ENCODE measurements at regions not wholly inside any gene's neighbourhood (a gene's known extent, or its start where the extent isn't known, plus 50 kb on each side); places are given as distances from the start of the nearest gene placed in this dataset.

GRCh38 chr18:29161429-29161828 lies 984.5 kb upstream of the CDH2 start:
- CTCF ChIA-PET (ENCODE audit: low intra/inter-chr PET ratio, low total read pairs): no interaction called here
- no peaks in the 10 kb centered on the region for H3K36me3 ChIP-seq (replicated peaks in 1 of 2; ENCODE audit: control insufficient read depth in 1 of 2, insufficient read depth in 2 of 2, low read length in 2 of 2)
- DNase-seq (ENCODE audit: low spot score) (no peak), FAIRE-seq (no peak), ATAC-seq (no peak)
- no peak overlapping the region for H3K9ac ChIP-seq (ENCODE audit: insufficient read depth, low read depth, low read length)
- no peak for TF ChIP-seq ZNF629 (CRISPR knock-in tag; conservative IDR thresholded peaks at IDR 0.05)
- H3K27ac ChIP-seq (ENCODE audit: extremely low read length, insufficient read depth, low read length): no peak overlapping the region
- POLR2A ChIA-PET: no interaction called here
- in situ Hi-C loops (cut with HindIII; ENCODE audit: extremely low pct_ligation_motif_present, low pct_unique_long_range_greater_than_20kb) (no loop called here), intact Hi-C loops (cut with micrococcal nuclease; ENCODE audit: unreplicated experiment) (no loop called here)
- no peak overlapping the region for H3K4me3 ChIP-seq (replicated peaks in 1 of 3; ENCODE audit: insufficient read depth in 1 of 3, low read depth in 2 of 3, low read length in 3 of 3)
- no peaks in the 10 kb centered on the region for H4K20me1 ChIP-seq (ENCODE audit: insufficient read depth, low read length)
- H3K79me2 ChIP-seq (ENCODE audit: insufficient read depth, low read length): no peaks in the 10 kb centered on the region
- BruUV-seq (replicated peaks): no TSS peak
- no peak overlapping the region for H2AFZ ChIP-seq (ENCODE audit: low read length)
- no peaks in the 10 kb centered on the region for H3K27me3 ChIP-seq (ENCODE audit: control insufficient read depth in 1 of 2, insufficient read depth in 2 of 2, low read length in 2 of 2)
- no peak overlapping the region for H3K4me2 ChIP-seq (ENCODE audit: low read depth, low read length)
- no peaks in the 10 kb centered on the region for H3K4me1 ChIP-seq (ENCODE audit: insufficient read depth, low read length)
- H3K9me3 ChIP-seq (ENCODE audit: low read length): no peaks in the 10 kb centered on the region

DNA sequence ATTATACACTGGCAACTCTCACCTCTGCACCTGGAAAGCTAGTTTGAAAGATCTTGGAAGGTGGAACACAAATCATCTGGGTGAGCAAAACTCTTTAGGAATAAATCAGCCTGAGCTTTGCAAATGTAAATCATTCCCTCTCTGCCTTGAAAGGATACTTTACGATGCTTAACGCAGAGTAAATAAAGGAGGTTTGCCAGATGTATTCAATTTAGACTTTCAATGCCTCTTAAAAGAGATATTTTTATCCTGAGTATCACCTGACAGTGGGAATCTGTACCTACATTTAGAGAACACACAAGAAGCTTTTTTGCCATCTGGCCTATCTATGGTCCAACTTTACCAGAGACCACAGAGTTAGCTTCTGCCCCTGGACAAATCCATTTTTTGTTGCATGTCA lies 983.2 kb upstream of the CDH2 start:
- Histone ChIP-seq H3K9me3 (ENCODE audit: low read length) (no peaks in the 10 kb centered on the region), H3K4me1 (ENCODE audit: insufficient read depth, low read length) (no peaks in the 10 kb centered on the region), H3K4me3 (replicated peaks in 1 of 3; ENCODE audit: insufficient read depth in 1 of 3, low read depth in 2 of 3, low read length in 3 of 3) (no peak overlapping the region), H3K27ac (ENCODE audit: extremely low read length, insufficient read depth, low read length) (no peak overlapping the region), H2AFZ (ENCODE audit: low read length) (no peak overlapping the region), H4K20me1 (ENCODE audit: insufficient read depth, low read length) (no peaks in the 10 kb centered on the region), H3K27me3 (ENCODE audit: control insufficient read depth in 1 of 2, insufficient read depth in 2 of 2, low read length in 2 of 2) (no peaks in the 10 kb centered on the region), H3K9ac (ENCODE audit: insufficient read depth, low read depth, low read length) (no peak overlapping the region), H3K79me2 (ENCODE audit: insufficient read depth, low read length) (no peaks in the 10 kb centered on the region), H3K4me2 (ENCODE audit: low read depth, low read length) (no peak overlapping the region), H3K36me3 (replicated peaks in 1 of 2; ENCODE audit: control insufficient read depth in 1 of 2, insufficient read depth in 2 of 2, low read length in 2 of 2) (no peaks in the 10 kb centered on the region)
- intact Hi-C loops (cut with micrococcal nuclease; ENCODE audit: unreplicated experiment): no loop called here
- ATAC-seq (no peak), FAIRE-seq (no peak), DNase-seq (ENCODE audit: low spot score) (no peak)
- in situ Hi-C loops (cut with HindIII; ENCODE audit: extremely low pct_ligation_motif_present, low pct_unique_long_range_greater_than_20kb): no loop called here
- POLR2A ChIA-PET: no interaction called here
- BruUV-seq (replicated peaks): no TSS peak
- CTCF ChIA-PET (ENCODE audit: low intra/inter-chr PET ratio, low total read pairs): no interaction called here
- WGBS (ENCODE audit: low lambda C conversion rate): 0% methylated on average over 2 of the region's 2 CpGs
- TF ChIP-seq MLX (CRISPR knock-in tag; IDR thresholded peaks at IDR 0.05) (no peak), HMG20B (CRISPR knock-in tag; conservative IDR thresholded peaks at IDR 0.05) (no peak), MEF2D (CRISPR knock-in tag; IDR thresholded peaks at IDR 0.05) (no peak), ZNF432 (CRISPR knock-in tag; IDR thresholded peaks at IDR 0.05; ENCODE audit: borderline replicate concordance) (no peak), ZMYM2 (CRISPR knock-in tag; IDR thresholded peaks at IDR 0.05) (no peak), ATRX (CRISPR knock-in tag; IDR thresholded peaks at IDR 0.05; ENCODE audit: borderline replicate concordance) (no peak), STAT5B (CRISPR knock-in tag; IDR thresholded peaks at IDR 0.05) (no peak), ADNP (CRISPR knock-in tag; IDR thresholded peaks at IDR 0.05) (no peak), KLF13 (CRISPR knock-in tag; IDR thresholded peaks at IDR 0.05) (no peak)
- TF ChIP-seq, protein P1, sequence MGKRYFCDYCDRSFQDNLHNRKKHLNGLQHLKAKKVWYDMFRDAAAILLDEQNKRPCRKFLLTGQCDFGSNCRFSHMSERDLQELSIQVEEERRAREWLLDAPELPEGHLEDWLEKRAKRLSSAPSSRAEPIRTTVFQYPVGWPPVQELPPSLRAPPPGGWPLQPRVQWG (CRISPR knock-in tag; IDR thresholded peaks at IDR 0.05; ENCODE audit: borderline replicate concordance, low read depth): no peak
- TF ChIP-seq, protein P2, sequence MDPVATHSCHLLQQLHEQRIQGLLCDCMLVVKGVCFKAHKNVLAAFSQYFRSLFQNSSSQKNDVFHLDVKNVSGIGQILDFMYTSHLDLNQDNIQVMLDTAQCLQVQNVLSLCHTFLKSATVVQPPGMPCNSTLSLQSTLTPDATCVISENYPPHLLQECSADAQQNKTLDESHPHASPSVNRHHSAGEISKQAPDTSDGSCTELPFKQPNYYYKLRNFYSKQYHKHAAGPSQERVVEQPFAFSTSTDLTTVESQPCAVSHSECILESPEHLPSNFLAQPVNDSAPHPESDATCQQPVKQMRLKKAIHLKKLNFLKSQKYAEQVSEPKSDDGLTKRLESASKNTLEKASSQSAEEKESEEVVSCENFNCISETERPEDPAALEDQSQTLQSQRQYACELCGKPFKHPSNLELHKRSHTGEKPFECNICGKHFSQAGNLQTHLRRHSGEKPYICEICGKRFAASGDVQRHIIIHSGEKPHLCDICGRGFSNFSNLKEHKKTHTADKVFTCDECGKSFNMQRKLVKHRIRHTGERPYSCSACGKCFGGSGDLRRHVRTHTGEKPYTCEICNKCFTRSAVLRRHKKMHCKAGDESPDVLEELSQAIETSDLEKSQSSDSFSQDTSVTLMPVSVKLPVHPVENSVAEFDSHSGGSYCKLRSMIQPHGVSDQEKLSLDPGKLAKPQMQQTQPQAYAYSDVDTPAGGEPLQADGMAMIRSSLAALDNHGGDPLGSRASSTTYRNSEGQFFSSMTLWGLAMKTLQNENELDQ (CRISPR knock-in tag; IDR thresholded peaks at IDR 0.05; ENCODE audit: borderline replicate concordance): no peak
